HG02763 (cell line): ENCODE measurements at regions not wholly inside any gene's neighbourhood (a gene's known extent, or its start where the extent isn't known, plus 50 kb on each side); places are given as distances from the start of the nearest gene placed in this dataset.
A peak's percentile ranks its signal among the peaks of the same experiment; 100 is the strongest.

Source experiments
- ATAC-seq: cut with Tn5 transposase; IDR thresholded peaks from one replicate; pipeline ENCODE4 v1.9.1; 2021; ENCODE audit warnings: mild to moderate bottlenecking, moderate library complexity; ENCODE audit not compliant: unreplicated experiment

DNA sequence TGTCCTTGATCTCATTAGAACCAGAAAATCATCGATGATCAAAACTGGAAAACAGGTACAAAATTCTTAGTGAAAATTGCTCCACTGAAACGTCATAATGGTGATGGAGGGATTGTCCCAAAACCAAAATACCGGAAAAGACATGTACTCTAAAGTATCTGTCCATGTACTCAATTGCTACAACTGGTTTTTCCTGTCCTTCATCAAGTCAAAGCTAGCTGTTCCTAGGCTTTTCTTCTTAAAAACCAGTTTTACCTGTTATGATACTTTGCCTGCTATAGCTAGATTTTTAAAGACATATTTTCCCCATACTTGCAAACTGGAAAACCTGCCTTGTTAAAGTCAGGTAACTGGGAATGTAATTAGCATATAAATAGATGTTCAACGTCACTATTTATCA lies 50.5 kb upstream of the LRRC1 start:
- no peak for ATAC-seq

DNA sequence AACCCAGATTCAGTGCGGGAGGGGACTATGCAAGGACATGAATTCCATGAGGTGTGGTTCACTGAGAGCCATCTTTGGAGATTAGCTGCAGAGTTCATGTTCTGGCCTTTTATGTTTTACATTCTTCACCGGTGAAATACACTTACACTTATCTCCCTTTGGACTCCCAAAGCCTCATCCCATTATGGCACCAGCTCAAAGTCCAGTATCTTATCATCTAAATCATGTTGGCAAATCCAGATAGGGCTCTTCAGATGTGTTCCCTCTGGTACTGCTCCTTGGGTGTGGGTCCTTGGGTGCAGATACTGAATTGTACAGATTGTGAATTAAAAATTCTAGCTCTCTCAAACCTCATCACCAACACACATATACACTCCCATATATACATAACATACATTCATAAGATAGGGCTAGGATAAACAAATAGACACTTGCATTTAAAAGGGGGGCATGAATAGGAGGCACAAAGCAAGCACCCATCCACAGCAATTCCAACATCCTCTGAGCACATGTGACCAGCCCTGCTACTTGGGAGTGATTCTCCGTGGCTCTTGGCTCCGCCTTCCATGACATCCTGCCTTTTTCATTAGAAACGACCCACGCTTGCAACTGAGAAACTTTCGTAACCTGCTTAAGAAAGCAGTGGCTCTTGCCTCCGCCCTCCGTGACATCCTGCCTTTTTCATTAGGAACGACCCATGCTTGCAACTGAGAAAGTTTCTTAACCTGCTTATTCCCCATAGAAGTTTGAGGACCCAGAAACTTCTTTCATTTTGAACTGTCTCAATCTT lies 53.6 kb upstream of the LRRC1 start:
- ATAC-seq, result no peak

GRCh38 chr6:53737746-53738145 lies 57.1 kb upstream of the LRRC1 start:
- ATAC-seq, result no peak

- no peak for ATAC-seq
Measured at GRCh38 chr6:53735896-53736295, 58.9 kb upstream of the LRRC1 start.

DNA sequence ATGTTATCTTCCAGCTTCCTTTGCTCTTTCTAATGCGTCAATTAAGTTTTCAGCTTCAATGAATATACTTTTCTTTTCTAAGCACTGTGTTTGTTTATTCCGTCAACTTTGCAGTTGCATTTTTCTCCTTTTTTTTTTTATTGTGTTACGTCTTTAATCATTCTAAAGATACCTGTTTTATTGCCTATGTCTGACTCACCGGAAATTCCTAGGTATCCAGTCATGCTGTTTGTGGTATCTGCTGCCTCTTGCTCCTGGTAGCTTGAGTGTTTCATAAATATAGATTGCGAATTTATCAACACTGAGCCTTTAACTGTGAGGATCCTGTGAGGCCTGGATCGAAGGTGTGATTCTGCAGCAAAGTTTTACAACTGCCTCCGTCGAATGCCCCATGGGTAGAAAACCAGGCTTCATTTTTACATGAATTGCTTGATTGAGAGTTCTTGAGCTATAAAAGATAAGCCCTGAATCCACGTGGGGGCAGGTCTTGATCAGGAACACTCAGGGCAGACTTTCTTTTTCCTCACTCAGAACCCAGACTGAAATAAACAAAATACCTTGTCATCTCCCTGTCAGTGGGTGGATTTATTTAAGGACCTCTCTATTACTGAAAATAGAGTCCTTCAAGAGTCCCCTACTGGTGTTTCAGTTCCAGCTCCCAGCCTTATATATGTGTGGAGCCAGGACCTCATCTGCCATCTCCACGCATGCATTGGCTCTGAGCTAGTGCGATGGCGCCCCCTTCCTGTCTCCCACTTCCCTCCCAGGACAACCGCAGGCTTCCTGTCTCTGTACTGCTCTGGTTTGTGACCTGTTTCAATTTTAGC lies 60.1 kb upstream of the LRRC1 start:
- ATAC-seq, result peak; percentile 47

GRCh38 chr6:53731866-53732636 lies 62.8 kb upstream of the LRRC1 start:
- ATAC-seq, result no peak

DNA sequence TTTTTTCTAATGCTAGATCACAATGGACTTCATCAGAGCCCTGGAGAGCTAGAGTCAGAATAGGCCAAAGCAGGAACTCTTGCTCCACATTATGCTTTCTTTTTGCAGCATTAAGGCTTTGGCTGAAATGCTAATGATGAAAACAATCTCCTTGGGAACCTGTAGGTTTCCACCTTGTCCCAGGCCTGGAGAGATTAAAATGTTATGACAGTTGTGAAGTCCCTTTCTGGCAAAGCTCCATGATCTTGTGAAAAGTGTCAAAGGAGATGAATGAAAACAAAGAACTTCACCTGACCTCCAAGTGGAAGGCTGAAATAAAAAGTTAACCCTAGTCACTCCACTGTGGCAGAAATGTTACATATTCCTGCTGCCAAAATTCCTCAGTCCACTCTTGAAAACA lies 64.0 kb upstream of the LRRC1 start:
- ATAC-seq, result no peak

DNA sequence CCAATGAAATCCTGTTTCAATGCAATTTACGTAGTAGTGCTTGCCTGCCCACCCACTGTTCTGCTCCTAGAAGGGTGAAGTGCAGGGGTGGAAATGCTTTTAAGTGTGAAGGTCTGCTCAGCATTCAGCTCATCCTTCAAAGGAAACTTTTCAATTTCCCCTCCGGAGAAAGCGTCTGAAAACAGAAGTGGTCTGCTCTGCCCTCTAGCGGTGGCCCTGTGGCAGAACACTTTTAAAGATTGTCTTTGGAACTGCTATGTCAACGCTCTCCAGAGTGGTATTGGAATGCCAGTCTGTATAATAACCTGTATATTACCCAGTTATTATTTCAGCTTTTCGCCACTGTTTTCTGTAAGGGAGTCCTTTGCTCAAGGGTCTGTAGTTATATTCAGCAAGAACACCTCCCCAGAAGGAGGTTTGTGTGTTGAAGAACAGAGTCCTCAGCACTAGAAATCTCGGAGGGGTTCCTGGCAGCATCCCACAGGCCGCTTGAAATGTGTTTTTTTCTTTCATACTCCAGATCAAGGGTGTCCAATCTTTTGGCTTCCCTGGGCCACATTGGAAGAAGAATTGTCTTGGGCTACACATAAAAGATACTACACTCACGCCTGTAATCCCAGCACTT lies 63.1 kb upstream of the KLHL31 start:
- peak; percentile 53 for ATAC-seq

DNA sequence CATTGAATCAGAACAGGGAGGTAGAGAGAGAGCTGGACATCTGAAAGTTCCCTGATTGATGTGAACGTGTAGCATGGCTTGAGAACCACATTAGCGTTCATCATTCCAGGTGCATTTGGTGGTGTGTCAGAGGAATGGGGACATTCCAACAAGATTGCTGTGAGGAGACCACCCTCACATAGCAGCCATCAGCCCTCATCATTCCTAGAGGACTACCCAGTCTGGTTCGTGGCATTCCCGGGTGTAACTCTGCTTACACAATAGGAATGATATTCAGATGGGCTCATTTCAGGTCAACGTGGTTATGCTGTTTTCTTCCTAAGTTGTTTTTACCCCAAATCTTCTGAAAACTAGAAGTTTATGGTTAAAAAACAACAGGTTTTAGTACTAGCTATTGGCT lies 62.2 kb upstream of the KLHL31 start:
- ATAC-seq, result no peak

GRCh38 chr6:53725791-53726575 lies 60.4 kb upstream of the KLHL31 start:
- ATAC-seq, result peak; percentile 89

GRCh38 chr6:53724501-53724900 lies 58.9 kb upstream of the KLHL31 start:
- no peak for ATAC-seq

DNA sequence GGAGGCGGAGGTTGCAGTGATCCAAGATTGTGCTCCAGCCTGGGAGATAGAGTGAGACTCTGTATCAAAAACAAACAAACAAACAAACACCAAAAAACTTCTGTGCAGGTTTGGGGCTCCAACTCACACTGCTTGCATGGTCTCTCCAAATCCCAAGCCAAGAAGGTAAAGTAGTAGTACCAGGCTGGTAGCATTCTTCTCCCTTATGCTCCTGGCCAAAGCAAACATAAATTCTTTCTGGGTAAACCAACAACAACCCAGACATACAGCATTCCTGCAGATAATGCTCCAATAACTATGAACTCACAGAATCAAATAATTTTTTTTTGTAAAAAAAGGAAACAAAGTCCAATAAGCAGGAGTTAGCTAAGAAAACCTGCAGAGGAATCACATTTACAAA lies 57.8 kb upstream of the KLHL31 start:
- ATAC-seq, result no peak

DNA sequence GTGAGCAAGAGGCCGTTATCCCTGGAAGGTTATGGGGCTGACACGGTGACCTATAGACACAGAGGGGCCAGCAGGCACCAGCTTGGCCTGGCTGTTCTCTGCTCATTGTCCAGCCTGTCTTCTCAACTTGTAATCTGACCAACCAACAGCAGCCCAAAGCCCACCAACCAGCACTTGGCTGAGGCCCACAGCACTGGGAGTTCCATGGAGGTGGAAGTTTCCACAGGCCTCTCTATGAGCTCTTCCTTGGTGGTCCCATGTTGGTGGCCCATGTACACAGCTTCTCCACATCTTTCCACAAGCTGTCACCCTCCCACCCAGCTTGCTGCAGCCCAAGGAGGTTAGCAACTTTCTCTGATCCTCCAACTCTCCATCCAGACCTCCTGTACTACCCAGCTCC lies 56.2 kb upstream of the KLHL31 start:
- no peak for ATAC-seq

GRCh38 chr6:53718597-53719460 lies 53.3 kb upstream of the KLHL31 start:
- ATAC-seq, result peak; percentile 98

- no peak for ATAC-seq
Measured at GRCh38 chr6:53717566-53717965, 52.0 kb upstream of the KLHL31 start.

DNA sequence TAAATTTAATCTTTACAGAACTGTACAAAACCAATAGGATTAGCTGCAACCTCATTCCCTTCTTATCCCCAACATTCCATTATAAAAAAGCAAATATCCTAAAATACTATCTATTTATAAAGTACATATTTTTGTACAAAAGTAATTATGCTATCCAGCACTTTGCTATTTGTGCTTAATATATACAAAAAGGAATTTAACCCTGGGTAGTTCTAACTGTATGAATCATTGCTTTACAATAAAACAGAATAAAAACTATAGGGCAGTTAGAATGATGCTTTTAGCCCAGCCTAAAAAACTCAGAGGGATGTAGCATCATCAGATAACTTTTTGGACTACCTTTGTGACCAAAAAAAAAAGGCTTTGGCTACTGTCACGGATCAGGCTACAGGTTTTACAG lies 49.9 kb upstream of the KLHL31 start:
- no peak for ATAC-seq
